ENCODE measurements at regions not wholly inside any gene's neighbourhood (a gene's known extent, or its start where the extent isn't known, plus 50 kb on each side); places are given as distances from the start of the nearest gene placed in this dataset.

DNA sequence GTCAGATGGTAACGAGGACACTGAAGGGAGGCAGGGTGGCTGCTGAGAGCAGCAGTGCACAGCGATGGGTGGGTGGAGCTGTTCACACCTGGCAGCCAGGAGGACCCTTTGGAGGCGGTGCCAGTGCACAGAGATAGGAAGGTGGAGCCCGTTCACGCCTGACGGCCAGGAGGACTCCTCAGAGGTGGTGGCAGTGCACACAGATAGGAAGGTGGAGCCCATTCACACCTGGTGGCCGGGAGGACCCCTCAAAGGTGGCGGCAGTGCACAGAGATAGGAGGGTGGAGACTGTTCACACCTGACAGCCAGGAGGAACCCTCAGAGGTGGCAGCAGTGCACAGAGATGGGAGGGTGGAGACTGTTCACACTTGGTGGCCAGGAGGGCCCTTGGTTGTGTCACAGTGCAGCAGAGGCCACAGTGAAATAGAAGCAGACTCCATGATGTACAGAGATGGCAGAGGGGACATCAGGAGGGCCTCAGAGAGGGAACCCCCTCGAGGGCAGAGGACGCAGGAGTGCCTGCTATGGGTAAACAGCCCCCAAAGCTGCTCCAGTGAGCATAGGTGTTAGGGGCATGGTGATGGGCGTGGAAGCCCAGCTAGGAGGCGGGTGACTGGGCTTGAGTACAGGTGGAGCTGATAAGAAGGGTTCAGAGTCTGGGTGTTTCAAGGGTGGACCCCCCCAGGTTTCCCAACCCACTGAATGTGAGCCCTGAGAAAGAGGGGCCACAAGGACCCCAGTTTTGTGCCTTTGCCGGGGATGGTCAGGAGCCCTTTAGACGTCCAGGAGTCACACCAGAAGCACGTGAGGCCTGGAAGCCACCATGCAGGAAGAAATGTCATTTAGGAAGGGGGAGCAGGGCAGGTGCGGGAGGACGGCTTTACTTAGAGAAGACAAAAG is 566.7 kb downstream of the BRD1 start:
- H3K9me3 Mint-ChIP-seq = no peaks in the 10 kb centered on the region
- H3K36me3 Mint-ChIP-seq (ENCODE audit: low read depth) = no peaks in the 10 kb centered on the region
- TF ChIP-seq, protein P1, sequence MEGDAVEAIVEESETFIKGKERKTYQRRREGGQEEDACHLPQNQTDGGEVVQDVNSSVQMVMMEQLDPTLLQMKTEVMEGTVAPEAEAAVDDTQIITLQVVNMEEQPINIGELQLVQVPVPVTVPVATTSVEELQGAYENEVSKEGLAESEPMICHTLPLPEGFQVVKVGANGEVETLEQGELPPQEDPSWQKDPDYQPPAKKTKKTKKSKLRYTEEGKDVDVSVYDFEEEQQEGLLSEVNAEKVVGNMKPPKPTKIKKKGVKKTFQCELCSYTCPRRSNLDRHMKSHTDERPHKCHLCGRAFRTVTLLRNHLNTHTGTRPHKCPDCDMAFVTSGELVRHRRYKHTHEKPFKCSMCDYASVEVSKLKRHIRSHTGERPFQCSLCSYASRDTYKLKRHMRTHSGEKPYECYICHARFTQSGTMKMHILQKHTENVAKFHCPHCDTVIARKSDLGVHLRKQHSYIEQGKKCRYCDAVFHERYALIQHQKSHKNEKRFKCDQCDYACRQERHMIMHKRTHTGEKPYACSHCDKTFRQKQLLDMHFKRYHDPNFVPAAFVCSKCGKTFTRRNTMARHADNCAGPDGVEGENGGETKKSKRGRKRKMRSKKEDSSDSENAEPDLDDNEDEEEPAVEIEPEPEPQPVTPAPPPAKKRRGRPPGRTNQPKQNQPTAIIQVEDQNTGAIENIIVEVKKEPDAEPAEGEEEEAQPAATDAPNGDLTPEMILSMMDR (IDR thresholded peaks at IDR 0.05; ENCODE audit: unreplicated experiment in 3 of 3) = no peak
- H3K4me3 Mint-ChIP-seq = no peak overlapping the region
- H3K27ac Mint-ChIP-seq = no peak overlapping the region
- H3K4me1 Mint-ChIP-seq = no peaks in the 10 kb centered on the region
- H3K27me3 Mint-ChIP-seq (ENCODE audit: low read depth) = peaks cover 43% of the 10 kb centered on the region

DNA sequence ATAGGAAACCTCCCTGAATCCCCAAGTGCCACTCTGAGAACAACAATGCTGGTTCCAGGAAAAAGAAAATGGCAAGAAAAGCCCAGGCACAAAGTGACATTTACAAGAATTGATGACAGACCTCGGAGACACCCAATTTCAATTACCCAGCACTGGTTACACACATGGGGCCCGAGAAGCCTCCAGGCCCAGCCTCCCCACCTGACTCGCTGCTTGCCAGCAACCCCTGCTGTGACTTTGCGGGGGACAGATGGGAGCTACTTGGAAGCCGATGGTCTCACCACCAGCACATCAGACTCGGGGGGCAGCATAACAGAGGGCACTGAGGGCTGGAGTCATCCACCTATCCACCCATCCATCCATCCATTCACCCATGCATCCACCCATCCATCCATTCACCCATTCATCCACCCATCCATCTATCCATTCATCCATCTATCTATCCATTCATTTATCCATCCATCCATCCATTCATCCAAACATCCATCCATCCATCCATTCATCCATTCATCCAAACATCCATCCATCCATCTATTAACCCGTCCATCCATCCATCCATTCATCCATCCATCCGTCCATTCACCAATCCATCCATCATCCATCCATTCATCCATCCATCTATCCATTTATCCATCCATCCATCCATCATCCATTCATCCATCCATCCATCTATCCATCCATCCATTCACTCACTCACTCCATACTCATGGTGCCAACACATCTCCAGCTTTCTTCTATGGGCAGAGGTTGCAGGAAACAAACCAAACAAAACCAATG is 567.6 kb downstream of the BRD1 start:
- Mint-ChIP-seq H3K27ac (no peak overlapping the region), H3K36me3 (ENCODE audit: low read depth) (no peaks in the 10 kb centered on the region)

DNA sequence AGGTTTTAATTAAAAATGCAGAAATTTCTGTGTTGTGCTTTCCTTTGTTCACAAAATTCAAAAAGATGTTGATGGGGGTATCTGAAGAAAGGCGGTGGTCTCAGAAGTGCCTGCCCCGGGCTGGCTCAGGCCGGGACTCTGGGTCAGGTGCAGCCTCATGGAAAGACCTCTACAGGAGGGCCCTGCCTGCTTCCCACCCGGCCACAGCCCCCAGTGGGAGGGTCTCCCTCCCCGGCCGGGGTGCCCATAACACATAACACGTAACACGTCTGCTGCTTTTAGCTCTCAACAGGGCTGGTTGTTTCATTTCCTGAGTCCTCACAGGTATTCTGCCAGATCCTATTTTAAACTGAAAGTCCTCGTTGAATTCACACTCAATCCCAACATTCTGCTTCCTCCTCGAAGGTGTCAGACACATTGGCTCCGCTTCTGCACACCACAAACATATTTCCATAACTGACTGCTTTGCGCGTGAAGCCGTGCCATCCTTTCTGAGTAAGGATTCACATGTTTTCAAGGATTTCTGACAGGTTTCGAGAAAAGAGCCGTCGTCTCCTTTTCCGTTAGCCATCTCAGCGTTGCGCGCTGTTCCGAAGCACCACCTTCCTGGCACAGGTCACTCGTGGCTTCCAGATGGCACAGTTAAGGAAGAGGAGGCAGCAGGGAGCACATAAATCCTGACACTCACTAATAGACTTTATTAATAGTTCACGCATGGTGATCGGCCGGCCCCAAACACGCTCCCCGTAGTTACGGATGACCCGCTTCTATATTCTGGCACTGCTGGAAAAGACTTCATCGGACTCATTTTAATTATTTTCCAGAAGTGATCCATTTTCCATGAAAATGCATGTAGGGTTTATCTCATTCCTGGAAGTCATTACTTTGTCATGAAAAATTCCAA is 569.3 kb downstream of the BRD1 start:
- Mint-ChIP-seq H3K9me3 (no peaks in the 10 kb centered on the region), H3K27ac (no peak overlapping the region), H3K27me3 (ENCODE audit: low read depth) (peaks cover 38% of the 10 kb centered on the region)

More for the DNA sequence above, 567.6 kb downstream of the BRD1 start:
- Mint-ChIP-seq H3K9me3 (no peaks in the 10 kb centered on the region), H3K4me3 (no peak overlapping the region), H3K4me1 (no peaks in the 10 kb centered on the region), H3K27me3 (ENCODE audit: low read depth) (peaks cover 41% of the 10 kb centered on the region)
- TF ChIP-seq, protein P1 (IDR thresholded peaks at IDR 0.05; ENCODE audit: unreplicated experiment in 3 of 3) = no peak

DNA sequence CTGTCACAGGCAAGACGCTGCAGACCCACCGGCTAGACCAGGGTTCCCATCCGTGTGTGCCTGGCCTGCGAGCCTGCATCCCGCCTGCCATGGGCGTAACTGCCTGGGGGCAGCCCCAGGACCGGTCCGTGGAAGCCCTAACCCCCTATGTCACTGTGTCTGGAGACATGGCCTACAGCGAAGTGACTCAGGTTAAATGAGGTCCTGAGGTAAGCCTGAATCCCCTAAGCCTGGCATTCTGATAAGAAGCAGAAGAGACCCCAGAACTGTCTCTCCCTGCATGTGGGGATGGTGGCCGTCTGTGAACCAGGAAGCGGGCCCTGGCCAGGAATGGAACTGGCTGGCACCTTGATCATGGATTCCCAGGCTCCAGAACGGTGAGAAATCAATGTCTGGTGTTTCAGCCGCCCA is 570.1 kb downstream of the BRD1 start:
- Mint-ChIP-seq H3K9me3 (no peaks in the 10 kb centered on the region), H3K27me3 (ENCODE audit: low read depth) (peaks cover 39% of the 10 kb centered on the region), H3K36me3 (ENCODE audit: low read depth) (no peaks in the 10 kb centered on the region), H3K4me3 (no peak overlapping the region), H3K4me1 (no peaks in the 10 kb centered on the region), H3K27ac (no peak overlapping the region)
- TF ChIP-seq, protein P1 (IDR thresholded peaks at IDR 0.05; ENCODE audit: unreplicated experiment in 3 of 3) = no peak

More for the DNA sequence above, 569.3 kb downstream of the BRD1 start:
- Mint-ChIP-seq H3K4me1 (no peaks in the 10 kb centered on the region), H3K4me3 (no peak overlapping the region), H3K36me3 (ENCODE audit: low read depth) (no peaks in the 10 kb centered on the region)
- TF ChIP-seq, protein P1 (IDR thresholded peaks at IDR 0.05; ENCODE audit: unreplicated experiment in 3 of 3) = no peak

DNA sequence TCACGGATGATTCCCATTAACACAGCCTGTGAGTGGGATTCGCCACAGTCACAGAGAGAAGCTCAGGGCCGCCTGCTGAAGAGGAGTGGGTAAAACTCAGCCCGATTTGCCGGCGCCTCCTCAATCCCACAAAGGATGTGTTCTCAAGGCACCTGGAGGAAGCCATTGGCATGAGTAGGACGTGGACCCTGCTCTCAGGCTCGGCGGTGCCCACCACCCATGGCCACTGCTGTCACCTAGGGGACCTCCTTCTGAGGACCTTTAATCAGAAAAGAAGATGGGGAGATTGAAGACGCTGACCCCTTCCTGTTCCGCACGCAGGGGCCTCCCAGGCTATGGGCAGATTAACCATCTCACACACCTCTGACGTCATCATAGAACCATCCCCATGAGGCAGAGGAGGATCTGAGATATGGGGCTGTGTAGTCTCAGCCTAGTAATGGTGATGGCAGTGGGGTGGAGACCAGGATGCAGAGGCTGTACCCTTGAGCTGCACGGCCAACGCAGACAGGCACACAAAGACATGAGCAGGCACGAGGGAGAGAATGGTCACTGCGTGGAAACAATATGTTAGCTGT is 571.8 kb downstream of the BRD1 start:
- Mint-ChIP-seq H3K27me3 (ENCODE audit: low read depth) (peaks cover 41% of the 10 kb centered on the region), H3K36me3 (ENCODE audit: low read depth) (no peaks in the 10 kb centered on the region), H3K9me3 (no peaks in the 10 kb centered on the region), H3K4me3 (no peak overlapping the region), H3K4me1 (no peaks in the 10 kb centered on the region), H3K27ac (no peak overlapping the region)
- TF ChIP-seq, protein P1 (IDR thresholded peaks at IDR 0.05; ENCODE audit: unreplicated experiment in 3 of 3) = no peak

Measured in nephron (organoid).